ENCODE measurements at regions not wholly inside any gene's neighbourhood (a gene's known extent, or its start where the extent isn't known, plus 50 kb on each side); places are given as distances from the start of the nearest gene placed in this dataset.

DNA sequence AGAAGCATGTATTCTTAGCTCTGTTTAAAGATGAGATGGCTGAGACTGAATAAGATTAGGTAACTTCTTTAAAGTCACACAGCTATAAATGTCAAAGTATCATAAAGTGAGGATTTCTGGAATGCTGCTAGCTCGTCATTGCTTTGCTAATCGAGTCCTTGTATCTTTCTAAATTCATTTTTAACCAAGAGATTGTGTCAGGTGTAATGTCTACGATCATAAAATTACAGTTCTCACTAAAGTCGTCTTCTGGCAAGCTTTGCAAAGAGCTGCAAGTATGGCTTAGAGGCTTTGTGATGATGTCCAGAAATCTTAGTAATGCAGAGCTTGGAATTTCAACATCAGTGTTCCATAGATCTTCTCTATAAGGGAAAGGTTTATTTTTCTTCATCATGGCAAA lies 569.8 kb downstream of the LMO4 start:
- Mint-ChIP-seq H3K27ac (no peak overlapping the region), H3K4me1 (no peaks in the 10 kb centered on the region), H3K9me3 (ENCODE audit: low read depth) (no peaks in the 10 kb centered on the region), H3K36me3 (no peaks in the 10 kb centered on the region), H3K27me3 (peaks cover 4% of the 10 kb centered on the region), H3K4me3 (no peak overlapping the region)
- CTCF ChIA-PET: no interaction called here
- ATAC-seq: no peak
- no peak for DNase-seq

DNA sequence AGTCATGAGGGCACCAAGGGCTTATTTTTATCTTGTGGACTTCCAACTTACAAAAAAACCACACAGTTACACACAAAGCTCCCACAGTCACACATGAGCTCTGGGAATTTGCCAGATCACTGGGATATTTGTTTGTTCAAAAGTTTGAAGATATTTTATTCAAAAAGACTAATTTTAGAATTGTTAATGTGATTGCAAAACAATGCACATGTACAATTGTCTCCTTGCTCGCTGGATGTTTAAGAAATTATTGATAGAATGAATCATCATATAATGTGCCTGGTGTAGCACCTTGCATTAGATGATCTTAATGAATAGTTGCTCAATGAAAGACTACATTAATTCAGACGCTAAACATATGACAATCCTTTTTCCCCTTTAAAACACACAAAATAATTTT lies 570.3 kb downstream of the LMO4 start:
- ATAC-seq (no peak), DNase-seq (no peak)
- Mint-ChIP-seq H3K27ac (no peak overlapping the region), H3K36me3 (no peaks in the 10 kb centered on the region), H3K4me1 (no peaks in the 10 kb centered on the region), H3K27me3 (peaks cover 4% of the 10 kb centered on the region), H3K4me3 (no peak overlapping the region), H3K9me3 (ENCODE audit: low read depth) (no peaks in the 10 kb centered on the region)
- CTCF ChIA-PET: no interaction called here

DNA sequence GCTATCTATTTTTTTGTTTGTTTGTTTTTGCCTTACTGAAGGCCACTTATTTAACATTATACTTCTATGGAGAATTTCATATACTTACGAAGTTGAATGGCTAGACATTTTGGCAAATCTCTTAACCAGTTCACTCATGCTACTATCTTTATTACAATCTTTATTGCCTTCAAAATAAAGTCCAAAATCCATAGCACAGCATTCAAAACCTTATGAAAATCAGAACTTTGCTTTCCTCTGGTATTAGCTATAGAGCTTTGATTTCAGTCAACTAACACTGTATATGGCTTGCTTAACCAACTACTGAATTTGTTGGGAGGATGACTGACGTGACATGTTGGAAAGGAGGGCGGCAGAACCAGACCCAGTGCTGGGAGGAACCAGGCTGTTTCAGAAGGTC lies 571.1 kb downstream of the LMO4 start:
- Mint-ChIP-seq H3K27me3 (peaks cover 4% of the 10 kb centered on the region), H3K9me3 (ENCODE audit: low read depth) (no peaks in the 10 kb centered on the region), H3K4me1 (no peaks in the 10 kb centered on the region), H3K4me3 (no peak overlapping the region), H3K27ac (no peak overlapping the region), H3K36me3 (no peaks in the 10 kb centered on the region)
- CTCF ChIA-PET: no interaction called here
- DNase-seq: no peak
- no peak for ATAC-seq

DNA sequence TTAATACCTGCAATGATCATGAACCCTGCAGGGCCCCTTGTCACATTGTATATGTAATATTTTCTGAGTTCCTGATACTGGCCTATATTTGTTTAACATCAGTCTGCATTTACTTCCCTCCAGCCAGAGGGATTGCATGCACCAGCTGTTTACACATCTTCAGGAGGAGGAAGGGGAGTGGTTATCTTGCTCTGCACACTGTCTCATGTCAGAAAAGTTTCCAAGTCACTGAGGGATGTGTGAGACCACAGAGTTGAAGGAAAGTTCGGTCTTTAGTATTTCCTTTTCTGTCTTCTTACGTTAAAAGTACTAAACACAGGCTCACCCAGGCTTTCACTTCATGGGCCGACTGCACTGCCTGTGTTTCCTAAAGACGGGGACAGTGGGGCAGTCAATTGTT lies 574.1 kb downstream of the LMO4 start:
- Mint-ChIP-seq H3K27ac (no peak overlapping the region), H3K9me3 (ENCODE audit: low read depth) (no peaks in the 10 kb centered on the region), H3K36me3 (no peaks in the 10 kb centered on the region), H3K4me3 (no peak overlapping the region), H3K27me3 (peaks cover 4% of the 10 kb centered on the region), H3K4me1 (no peaks in the 10 kb centered on the region)
- DNase-seq: no peak
- CTCF ChIA-PET: no interaction called here
- no peak for ATAC-seq

DNA sequence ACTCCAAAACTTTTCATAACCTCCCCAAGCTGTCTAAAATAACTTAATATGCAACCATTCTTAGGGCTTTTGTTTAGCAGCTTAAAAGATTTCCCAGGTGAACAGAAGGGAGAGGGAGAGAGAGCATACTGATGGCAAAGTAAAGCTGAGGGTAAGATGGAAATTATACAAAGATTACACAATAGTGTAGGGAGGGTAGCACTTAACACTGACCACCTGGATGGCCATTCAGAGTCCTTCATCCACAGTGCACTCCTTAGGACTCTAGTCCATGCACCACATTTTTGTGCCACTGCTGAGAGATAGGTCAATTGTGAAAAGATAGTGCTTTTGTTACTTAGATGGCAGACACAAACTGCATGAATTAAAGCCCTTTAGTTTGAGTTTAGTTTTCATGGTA lies 574.6 kb downstream of the LMO4 start:
- Mint-ChIP-seq H3K27ac (no peak overlapping the region), H3K27me3 (peaks cover 4% of the 10 kb centered on the region), H3K36me3 (no peaks in the 10 kb centered on the region), H3K4me3 (no peak overlapping the region), H3K9me3 (ENCODE audit: low read depth) (no peaks in the 10 kb centered on the region), H3K4me1 (no peaks in the 10 kb centered on the region)
- CTCF ChIA-PET: no interaction called here
- no peak for DNase-seq
- no peak for ATAC-seq

DNA sequence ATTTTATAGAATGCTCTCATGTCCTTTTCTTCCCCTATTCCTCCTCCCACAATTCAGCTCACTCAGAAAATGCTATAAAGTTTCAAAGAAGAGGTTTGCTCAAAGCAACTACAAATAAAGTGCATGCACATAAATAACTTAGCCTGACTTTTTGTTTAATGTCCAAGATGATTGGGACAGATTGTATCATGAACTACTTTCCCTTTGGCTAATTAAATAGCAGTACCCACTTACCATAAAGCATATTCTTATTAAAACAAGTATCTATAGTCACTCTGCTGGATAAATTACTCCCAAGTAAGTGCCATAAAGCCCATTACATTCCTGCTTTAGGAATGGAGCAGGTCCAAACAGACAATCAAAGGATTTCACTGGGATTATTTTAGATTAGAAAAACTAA lies 576.0 kb downstream of the LMO4 start:
- Mint-ChIP-seq H3K27ac (no peak overlapping the region), H3K27me3 (peaks cover 4% of the 10 kb centered on the region), H3K4me3 (no peak overlapping the region), H3K4me1 (no peaks in the 10 kb centered on the region), H3K36me3 (no peaks in the 10 kb centered on the region), H3K9me3 (ENCODE audit: low read depth) (no peaks in the 10 kb centered on the region)
- ATAC-seq (no peak), DNase-seq (no peak)
- CTCF ChIA-PET: no interaction called here

DNA sequence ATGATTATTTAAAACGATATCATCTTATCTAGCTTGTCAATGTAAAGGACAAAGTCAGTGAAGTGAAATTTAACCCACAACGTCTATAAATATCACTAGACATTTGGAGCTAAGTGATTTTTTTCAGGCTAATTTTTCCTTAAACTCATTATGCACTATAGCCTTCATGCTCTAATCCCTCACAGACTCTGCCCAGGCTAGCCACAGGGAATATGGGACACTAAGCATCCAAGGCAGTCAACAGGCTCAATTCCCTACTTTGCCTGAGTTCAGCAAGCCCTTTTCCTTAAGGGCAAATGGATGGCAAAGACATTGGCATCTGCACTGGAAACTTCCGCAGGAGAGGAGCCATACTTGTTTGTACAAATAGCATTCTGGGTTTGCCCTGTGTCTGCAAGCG lies 577.0 kb downstream of the LMO4 start:
- no peaks in the 10 kb centered on the region for H3K4me1 Mint-ChIP-seq
- ATAC-seq: no peak
- CTCF ChIA-PET: no interaction called here

DNA sequence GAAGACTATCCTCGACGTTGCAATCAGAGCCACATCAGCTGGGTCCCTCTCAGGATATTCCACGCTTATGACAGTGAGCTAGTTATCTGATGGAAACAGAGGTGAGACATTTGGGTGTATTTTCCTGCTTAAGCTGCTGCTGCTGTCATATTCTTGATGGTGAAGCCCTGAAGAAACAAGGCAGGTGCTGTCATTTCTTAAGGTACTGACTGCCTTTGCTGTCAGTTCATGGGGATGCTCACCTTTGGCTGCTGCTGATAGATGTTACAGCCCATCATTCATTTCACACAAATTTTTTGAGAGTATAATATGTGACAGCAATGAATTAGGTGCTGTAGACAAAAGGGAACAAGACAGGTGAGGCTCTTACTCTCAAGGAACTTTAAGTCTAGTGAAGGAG lies 577.4 kb downstream of the LMO4 start:
- DNase-seq (no peak), ATAC-seq (no peak)
- Mint-ChIP-seq H3K4me3 (no peak overlapping the region), H3K27ac (no peak overlapping the region), H3K27me3 (peaks cover 4% of the 10 kb centered on the region), H3K4me1 (no peaks in the 10 kb centered on the region), H3K36me3 (no peaks in the 10 kb centered on the region), H3K9me3 (ENCODE audit: low read depth) (no peaks in the 10 kb centered on the region)
- CTCF ChIA-PET: no interaction called here

More for the DNA sequence above, 577.0 kb downstream of the LMO4 start:
- Mint-ChIP-seq H3K9me3 (ENCODE audit: low read depth) (no peaks in the 10 kb centered on the region), H3K36me3 (no peaks in the 10 kb centered on the region), H3K4me3 (no peak overlapping the region), H3K27ac (no peak overlapping the region), H3K27me3 (peaks cover 4% of the 10 kb centered on the region)
- DNase-seq: no peak

DNA sequence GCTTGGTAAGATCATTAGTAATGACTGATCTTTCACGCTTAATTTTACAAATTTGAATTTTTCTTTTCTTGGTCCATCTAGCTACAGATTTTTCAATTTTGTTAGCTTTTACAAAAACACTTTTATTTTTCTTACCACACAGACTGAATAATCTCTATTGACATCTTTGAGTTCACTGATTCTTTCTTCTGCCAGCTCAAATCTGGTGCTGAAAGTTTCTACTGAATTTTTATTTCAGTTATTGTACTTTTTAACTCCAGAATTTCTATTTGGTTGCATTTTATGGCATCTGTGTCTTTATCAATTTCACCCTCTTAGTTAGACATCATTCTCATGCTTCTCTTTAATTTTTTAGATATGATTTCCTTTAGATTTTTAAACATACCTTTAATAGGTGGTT lies 584.7 kb downstream of the LMO4 start:
- CTCF ChIA-PET: no interaction called here
- no peak overlapping the region for H3K27ac Mint-ChIP-seq
- peaks cover 6% of the 10 kb centered on the region for H3K27me3 Mint-ChIP-seq

DNA sequence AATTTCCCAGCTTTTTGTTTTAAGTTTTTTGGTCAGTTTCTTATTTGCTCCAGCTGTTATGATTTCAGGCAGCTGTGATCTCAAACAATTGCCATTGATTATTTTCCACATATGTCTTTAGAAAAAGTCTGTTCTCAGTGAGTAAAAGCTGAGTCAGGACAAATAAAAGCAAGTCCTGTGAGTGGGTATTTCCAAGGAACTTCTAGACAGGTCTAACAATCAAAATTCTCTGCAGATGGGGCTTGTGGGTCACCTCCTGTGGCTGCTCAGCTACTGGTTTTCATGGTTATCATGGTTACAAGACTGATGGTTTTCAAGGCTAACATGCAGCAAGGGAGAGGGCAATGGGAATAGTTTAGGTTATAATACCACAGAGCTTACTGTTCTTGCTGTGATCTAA lies 585.7 kb downstream of the LMO4 start:
- Mint-ChIP-seq H3K4me1 (no peaks in the 10 kb centered on the region), H3K36me3 (no peaks in the 10 kb centered on the region), H3K9me3 (ENCODE audit: low read depth) (peaks cover 1% of the 10 kb centered on the region), H3K27me3 (peaks cover 6% of the 10 kb centered on the region), H3K4me3 (no peak overlapping the region), H3K27ac (no peak overlapping the region)
- CTCF ChIA-PET: no interaction called here
- DNase-seq (no peak), ATAC-seq (no peak)

More for the DNA sequence above, 584.7 kb downstream of the LMO4 start:
- no peak for ATAC-seq
- Mint-ChIP-seq H3K4me1 (no peaks in the 10 kb centered on the region), H3K9me3 (ENCODE audit: low read depth) (peaks cover 1% of the 10 kb centered on the region), H3K36me3 (no peaks in the 10 kb centered on the region), H3K4me3 (no peak overlapping the region)
- DNase-seq: no peak

DNA sequence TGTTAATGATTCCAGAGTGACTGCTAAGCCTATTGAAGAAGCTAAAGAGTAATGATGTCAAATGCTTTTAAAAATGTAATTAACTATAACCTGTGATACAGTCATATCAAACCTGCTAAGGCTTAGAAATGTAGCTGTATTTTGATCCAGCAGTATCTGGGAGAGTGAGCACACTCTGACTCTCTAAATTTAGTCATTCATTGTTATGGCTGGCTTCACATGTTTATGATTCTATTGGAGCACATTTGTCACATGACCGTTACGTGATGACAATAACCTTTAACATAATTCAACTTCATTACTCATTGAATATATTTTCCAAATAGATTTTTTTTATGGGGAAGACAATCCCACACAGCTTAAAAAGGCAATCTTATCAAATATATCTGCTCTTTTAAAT lies 587.1 kb downstream of the LMO4 start:
- H3K27ac Mint-ChIP-seq: no peak overlapping the region
- H3K36me3 Mint-ChIP-seq: no peaks in the 10 kb centered on the region
- no peaks in the 10 kb centered on the region for H3K4me1 Mint-ChIP-seq
- no peak overlapping the region for H3K4me3 Mint-ChIP-seq
- peaks cover 6% of the 10 kb centered on the region for H3K27me3 Mint-ChIP-seq
- no peak for ATAC-seq
- DNase-seq: no peak
- CTCF ChIA-PET: interaction anchor here (1.3 kb wide), 1 partner anchor 11 kb away, joined by 4 read pairs; no protein-coding TSS in a partner anchor
- peaks cover 1% of the 10 kb centered on the region for H3K9me3 Mint-ChIP-seq (ENCODE audit: low read depth)

DNA sequence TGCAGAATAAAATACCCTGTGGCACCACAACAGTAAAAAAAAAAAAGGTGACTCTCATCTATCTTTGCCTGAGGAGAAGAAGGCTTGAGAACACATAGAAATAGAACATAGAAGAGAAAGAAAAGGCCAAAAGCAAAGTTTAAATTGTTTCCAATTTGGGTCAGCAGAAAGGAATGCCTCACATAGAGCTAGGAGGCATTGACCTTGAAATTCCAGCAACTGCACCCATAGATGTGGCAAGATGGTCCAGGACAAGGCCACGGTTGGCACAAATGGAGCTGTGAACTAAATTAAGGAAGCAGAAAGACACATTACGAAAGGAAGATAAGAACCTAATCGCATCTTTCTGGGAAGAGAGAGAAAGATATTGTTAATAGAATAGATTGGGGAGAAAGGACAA lies 588.3 kb downstream of the LMO4 start:
- H3K27me3 Mint-ChIP-seq: peaks cover 6% of the 10 kb centered on the region
- no peaks in the 10 kb centered on the region for H3K36me3 Mint-ChIP-seq
- H3K4me1 Mint-ChIP-seq: no peaks in the 10 kb centered on the region
- ATAC-seq: no peak
- H3K9me3 Mint-ChIP-seq (ENCODE audit: low read depth): peaks cover 1% of the 10 kb centered on the region
- H3K27ac Mint-ChIP-seq: no peak overlapping the region
- H3K4me3 Mint-ChIP-seq: no peak overlapping the region
- CTCF ChIA-PET: no interaction called here
- DNase-seq: no peak

DNA sequence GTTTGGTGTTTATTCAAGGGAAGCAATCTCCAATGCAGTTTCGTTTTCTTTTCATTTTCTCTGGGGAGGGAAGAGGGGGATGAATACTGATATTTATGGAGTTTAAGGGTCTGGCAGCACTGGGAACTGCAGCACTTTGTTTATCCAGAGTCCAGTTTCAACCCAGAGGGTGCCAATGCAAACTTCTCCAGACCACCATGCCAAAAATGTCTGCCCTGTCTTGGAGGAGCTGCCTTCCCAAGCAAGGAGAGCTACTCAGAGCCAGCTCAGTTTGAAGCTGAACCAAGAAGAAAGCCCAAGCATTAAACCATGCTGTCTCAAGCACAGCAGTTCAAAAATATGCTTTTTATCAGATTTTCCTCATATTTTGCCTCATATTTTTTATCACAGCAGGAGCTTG lies 589.7 kb downstream of the LMO4 start:
- Mint-ChIP-seq H3K4me3 (no peak overlapping the region), H3K9me3 (ENCODE audit: low read depth) (no peaks in the 10 kb centered on the region), H3K4me1 (no peaks in the 10 kb centered on the region), H3K27me3 (peaks cover 6% of the 10 kb centered on the region), H3K27ac (no peak overlapping the region), H3K36me3 (no peaks in the 10 kb centered on the region)
- CTCF ChIA-PET: no interaction called here
- DNase-seq: no peak
- ATAC-seq: no peak

DNA sequence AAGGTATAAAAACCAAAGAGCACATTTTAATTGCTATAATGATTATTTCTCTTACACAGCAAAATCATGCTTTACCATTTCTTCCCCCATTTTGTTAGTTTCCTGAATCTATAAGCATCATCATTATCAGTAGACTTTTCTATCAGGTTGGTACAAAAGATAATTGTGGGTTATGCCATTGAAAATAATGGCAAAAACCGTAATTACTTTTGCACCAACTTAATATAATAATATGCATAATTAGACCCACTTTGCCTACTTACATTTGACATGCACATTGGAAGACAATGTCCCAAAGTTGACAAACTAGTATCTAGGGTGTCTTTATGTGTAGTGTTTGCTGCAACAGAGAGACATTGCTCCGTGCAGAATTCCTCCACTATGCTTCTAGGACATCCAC lies 594.2 kb downstream of the LMO4 start:
- no peak for ATAC-seq
- H3K27me3 Mint-ChIP-seq: no peaks in the 10 kb centered on the region
- CTCF ChIA-PET: no interaction called here
- no peak overlapping the region for H3K4me3 Mint-ChIP-seq
- H3K4me1 Mint-ChIP-seq: no peaks in the 10 kb centered on the region
- H3K27ac Mint-ChIP-seq: no peak overlapping the region
- no peaks in the 10 kb centered on the region for H3K36me3 Mint-ChIP-seq
- no peaks in the 10 kb centered on the region for H3K9me3 Mint-ChIP-seq (ENCODE audit: low read depth)
- no peak for DNase-seq

DNA sequence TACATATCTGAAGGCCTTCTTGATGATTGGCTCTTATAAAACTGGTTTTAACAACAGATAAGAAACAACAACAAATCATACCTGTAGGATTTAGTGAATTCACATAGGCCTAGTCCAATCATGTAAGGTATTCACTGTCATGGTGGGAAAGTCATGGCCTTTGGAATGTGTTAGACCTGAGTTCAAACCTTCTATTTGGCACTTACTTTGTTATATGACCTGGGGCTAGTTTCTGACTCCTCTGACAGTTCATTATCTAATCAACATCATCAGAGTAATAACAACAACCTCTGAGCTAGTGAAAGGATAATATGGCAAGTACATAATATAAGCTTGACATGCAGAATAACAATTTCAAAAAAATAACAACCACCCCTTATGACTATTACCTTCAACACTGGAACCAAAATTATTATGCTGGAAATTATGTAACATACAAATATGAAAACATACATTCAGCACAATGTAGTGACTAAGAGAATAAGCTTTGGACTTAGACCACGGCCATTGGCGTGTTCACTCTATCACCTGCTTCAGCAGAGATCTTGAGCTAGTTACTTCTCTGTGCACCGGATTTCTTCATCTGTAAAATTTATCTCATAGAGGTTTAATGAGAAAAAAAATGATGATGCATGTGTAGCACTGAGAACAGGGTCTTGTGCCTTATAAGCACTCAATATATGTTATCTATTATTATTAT lies 597.6 kb downstream of the LMO4 start:
- CTCF ChIA-PET: interaction anchor here (1.1 kb wide), 1 partner anchor 11 kb away, joined by 4 read pairs; no protein-coding TSS in a partner anchor
- ATAC-seq (no peak), DNase-seq (no peak)
- peaks cover 3% of the 10 kb centered on the region for H3K9me3 Mint-ChIP-seq (ENCODE audit: low read depth)
- H3K36me3 Mint-ChIP-seq: no peaks in the 10 kb centered on the region
- H3K27ac Mint-ChIP-seq: no peak overlapping the region
- no peak overlapping the region for H3K4me3 Mint-ChIP-seq
- H3K4me1 Mint-ChIP-seq: no peaks in the 10 kb centered on the region
- H3K27me3 Mint-ChIP-seq: no peaks in the 10 kb centered on the region
